ENCODE measurements at regions not wholly inside any gene's neighbourhood (a gene's known extent, or its start where the extent isn't known, plus 50 kb on each side); places are given as distances from the start of the nearest gene placed in this dataset.
"Not testable (repeated sequence)": the region's sequence is repeated elsewhere in the genome, so short reads cannot be mapped to it uniquely, and the experiment has no call there.

DNA sequence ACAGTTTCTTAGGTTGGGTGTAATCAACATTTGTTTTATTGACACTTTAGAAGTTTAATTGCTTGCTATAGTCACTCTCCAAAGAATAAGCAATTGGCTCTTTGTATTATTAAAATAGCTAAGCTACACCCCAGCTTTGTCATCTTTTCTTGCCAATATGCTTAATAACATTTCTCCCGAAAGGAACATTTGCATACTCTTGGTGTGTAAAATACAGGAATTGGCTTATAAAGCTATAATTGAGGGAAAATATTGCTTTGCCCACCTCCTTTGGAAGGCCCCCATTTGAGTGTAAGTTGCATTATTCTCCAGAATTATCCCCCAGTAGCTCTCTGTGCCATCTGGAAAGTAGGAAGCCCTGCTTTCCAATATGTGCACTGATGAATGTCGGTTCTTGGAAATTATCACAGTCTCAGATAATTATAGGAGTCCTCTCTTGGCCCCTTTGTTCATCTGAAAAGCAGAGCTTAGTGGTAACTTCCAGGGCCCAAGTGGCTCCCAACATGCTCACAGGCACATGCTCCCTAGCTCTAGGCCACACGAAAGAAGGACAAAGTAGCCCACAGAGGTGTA is 92.4 kb upstream of the B3GAT2 start:
- DNase-seq (ENCODE audit: extremely low spot score, insufficient read length, low read depth): no peak
- FAIRE-seq: no peak

DNA sequence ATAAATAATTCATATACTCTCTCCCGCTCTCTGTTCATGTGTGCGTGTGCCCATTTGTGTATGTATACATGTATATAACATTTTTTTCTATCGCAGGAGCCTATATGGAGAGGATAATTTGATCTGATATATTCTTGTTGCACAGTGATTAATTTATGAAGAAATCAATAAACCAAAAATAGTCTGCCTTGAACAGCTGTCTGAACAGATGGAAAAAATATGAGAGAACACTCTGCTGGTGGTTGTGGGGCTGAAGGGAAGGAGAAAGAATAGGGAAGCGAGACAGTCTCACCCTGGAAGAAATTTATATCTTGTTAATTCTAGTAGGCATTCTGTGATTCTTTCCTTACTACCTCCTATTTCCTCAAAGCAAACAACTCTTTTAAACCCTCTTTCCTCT is 96.6 kb upstream of the B3GAT2 start:
- DNase-seq (ENCODE audit: extremely low spot score, insufficient read length, low read depth) (no peak), FAIRE-seq (no peak)

DNA sequence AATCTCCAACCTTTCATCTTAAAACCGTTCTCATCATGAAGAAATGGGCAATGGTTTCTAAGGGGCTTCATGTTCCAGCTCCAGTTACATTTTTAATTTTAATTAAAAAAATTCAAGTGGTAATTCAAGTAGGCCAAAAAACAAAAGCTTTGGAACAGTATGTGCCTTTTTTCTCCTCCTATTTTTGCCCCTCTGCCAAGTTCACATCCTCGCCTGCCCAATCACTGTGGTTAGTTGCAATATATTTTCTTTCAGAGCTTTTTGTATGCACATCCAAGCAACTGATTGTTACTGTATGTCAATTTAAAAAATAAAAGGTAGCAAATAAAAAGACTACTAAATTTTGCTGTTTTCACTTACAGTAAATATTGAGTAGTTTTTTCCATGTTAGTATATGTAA is 99.8 kb upstream of the B3GAT2 start:
- DNase-seq (ENCODE audit: extremely low spot score, insufficient read length, low read depth) (no peak), FAIRE-seq (no peak)

DNA sequence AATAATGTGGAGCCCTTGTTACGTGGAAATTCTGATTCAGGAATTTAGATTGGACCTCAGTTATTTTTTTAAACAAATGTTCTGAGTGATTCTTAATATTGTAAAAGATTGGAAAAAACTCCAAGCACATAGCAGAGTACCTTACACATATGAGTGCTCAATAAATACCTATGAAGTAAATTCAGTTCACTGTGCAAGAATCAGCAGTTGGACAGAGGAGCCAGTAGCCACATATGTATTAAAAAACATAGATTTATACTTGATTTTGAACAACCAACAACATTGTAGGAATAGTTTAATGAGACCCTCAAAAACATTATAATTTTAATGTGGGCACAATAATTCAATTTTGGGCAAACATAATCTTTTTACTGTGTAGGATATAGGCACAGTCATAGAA is 109.3 kb upstream of the B3GAT2 start:
- FAIRE-seq: no peak
- no peak for DNase-seq (ENCODE audit: extremely low spot score, insufficient read length, low read depth)

DNA sequence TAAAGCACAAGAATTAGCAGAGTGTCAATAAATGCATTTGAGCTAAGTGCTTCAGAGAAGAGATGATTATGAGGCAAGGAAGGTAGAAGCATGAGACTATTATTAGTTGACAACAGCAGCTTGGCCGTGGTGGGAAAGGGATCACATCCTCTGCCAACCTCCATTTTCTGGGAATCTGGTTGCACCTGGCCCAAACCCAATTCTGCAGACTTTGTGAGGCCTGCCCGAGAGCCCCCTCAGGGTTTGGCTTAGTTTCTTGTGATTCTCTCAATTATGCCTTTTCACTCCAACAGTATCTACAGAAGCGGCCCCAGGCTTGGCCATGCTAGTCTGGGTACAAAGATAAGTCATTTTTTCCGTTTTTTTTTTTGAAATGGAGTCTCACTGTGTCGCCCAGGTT is 111.0 kb upstream of the B3GAT2 start:
- DNase-seq (ENCODE audit: extremely low spot score, insufficient read length, low read depth) (no peak), FAIRE-seq (no peak)

DNA sequence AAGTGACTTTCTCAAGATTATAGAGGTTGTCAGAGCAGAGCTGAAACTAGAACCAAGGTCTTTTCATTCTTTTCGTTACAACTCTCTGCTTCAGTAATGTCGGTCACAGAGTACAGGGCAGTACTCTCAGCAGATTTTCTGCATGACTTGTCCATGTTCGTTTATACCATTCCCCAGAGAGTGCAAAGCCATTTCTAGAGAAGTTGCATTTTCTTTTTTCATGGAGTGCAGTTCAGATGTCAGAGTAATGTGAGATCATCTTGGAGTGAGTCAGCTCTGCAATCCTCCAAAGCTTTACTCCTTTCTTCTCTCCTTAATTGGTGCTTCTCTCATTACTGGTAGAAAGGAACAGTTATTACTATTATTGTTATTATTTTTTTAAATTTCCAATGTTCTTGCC is 115.6 kb upstream of the B3GAT2 start:
- FAIRE-seq: no peak

DNA sequence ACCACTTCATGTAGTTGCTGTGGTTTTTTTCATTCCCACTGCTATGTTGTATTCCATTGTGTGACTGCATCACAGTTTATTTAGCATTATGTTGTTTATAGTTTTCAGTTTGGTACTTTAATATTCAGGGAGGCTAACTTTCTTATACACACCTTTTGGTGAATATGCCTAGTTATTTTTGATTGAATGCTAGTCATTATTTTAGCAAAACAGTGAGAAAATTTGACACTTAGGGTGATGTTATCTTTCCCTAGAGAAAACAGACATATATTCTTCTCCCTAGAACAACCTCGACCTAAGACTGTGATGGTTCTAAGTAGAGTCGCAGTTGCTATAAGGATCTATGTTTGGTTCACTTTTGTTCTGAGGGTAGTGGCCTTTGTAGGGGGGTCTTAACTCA is 120.8 kb upstream of the B3GAT2 start:
- DNase-seq (ENCODE audit: extremely low spot score, insufficient read length, low read depth) (no peak), FAIRE-seq (no peak)

More for the DNA sequence above, 115.6 kb upstream of the B3GAT2 start:
- DNase-seq (ENCODE audit: extremely low spot score, insufficient read length, low read depth): no peak

DNA sequence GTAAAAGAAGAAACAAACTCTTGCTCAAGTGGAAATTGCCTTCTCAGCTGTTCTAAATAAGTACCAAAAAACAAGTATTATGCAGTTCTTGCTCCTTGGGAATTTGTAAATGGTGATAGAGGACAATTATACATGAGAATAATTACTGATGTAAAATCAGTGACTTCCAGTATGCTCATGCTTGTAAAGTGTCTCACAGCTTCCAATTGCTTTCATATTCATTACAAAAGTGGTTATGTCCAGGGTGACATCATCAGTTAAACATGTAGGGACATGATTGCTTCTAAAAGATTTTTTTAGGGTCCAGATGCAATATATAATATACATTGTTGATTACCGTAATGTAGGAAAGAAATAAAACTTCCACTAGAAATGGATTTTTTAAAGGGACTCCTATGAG is 122.8 kb upstream of the B3GAT2 start:
- DNase-seq (ENCODE audit: extremely low spot score, insufficient read length, low read depth) (no peak), FAIRE-seq (no peak)

DNA sequence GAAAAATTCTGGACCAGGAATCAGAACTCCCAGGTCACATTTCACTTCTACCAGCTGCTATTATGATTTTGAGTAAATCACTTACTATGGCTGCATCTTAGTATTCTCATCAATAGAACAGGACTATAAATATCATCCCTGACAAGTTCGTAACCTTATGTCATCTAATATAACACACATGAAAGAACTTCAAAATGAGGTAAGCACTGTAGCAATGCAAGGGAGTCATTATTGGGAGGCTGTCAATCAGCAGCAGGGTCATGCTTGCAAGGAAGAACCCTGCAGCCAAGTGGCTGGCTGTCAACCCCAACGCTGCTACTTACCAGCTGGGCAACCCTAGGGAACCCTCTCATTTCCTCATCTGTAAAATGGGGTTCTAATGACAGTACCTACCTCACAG is 123.3 kb upstream of the B3GAT2 start:
- DNase-seq (ENCODE audit: extremely low spot score, insufficient read length, low read depth) (no peak), FAIRE-seq (no peak)

DNA sequence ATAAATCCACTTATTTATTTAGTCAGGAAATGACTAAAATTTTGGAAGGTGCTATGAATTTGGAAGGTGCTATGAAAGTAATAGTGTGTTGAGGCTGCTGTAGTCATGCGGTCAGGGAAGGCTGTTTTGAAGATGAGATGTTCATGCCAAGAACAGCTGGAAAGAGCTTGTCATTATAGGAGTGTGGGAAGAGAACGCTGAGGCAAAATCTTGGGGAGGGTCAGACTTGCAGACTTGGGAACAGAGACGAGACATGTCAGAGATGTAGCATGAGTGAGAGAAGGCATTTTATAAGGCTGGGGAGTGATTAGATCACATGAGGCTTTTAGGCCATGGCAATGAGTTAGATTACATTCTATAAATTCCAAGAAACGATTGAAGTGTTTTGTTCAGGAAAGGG is 124.0 kb upstream of the B3GAT2 start:
- no peak for DNase-seq (ENCODE audit: extremely low spot score, insufficient read length, low read depth)
- FAIRE-seq: no peak

DNA sequence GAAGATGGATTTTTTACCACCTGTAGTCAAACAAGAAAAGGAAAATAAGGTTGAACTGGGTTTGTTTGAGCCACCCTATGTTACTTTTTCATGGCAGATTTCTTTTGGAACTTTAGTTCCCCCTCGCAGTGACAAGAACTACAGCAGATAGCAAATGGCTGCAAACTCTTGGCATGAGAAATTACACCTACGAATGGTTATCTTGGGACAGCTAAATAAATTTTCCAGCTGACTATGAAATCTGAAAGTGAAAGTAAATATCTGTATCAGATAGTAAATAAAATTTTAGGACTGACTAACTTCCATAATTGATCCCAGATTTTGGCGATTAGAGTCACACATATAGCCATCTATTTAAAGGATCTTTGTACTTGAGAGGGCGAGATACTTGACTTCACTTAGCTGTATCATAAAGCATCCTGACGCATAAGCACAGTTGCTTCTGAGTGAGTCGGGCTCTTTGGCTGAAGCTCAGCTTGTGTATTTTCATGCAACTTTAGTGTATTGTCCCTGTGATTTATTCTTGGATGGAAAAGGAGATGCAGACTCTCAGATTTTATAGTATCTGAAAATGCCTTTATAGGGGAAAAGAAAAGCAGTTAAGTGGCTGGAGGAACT is 125.3 kb upstream of the B3GAT2 start:
- DNase-seq (ENCODE audit: extremely low spot score, insufficient read length, low read depth) (no peak), FAIRE-seq (no peak)

DNA sequence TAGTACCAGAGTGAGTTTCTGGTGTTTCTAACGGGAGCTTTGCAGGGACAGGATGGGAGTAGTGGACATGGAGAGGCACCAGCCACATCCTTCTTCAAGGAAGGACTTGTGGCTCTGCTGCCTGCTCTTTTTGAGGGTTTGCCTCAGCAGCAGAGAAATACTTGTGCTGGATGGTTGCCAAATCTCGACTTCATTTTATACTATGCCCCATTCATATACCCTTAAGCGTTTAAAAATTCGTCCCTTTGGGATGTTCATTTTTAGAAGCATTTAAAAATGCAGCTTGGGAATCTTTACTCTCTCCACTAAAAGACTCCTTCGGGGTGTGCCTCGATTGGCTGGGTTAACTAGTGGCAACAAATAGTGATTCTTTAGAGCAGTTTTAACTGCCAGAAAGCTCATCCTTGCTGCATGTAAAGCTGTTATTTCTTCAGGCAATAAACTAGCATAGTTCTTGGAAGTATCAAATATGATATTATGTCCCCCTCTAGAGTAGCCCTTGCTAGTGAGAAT is 126.5 kb upstream of the B3GAT2 start:
- FAIRE-seq (no peak), DNase-seq (ENCODE audit: extremely low spot score, insufficient read length, low read depth) (no peak)

DNA sequence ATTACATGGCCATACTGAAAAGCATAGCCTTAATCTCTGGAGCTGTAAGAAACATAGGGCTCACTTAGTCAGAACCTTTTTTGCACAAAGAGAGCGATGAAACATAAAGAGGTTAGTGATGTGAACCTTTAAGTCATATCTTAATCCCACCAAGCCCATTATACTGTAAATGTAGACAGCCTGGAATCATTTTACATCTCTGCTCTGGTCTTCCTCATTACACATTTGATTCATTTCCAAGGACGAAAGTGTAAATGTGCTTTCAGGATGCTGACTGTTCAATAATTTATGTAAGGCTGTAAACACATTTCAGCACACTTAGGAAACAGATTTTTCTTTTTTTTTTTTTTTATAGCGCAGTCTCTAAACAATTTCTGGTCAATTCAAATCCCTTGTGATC is 131.3 kb upstream of the B3GAT2 start:
- DNase-seq (ENCODE audit: extremely low spot score, insufficient read length, low read depth) (no peak), FAIRE-seq (no peak)

DNA sequence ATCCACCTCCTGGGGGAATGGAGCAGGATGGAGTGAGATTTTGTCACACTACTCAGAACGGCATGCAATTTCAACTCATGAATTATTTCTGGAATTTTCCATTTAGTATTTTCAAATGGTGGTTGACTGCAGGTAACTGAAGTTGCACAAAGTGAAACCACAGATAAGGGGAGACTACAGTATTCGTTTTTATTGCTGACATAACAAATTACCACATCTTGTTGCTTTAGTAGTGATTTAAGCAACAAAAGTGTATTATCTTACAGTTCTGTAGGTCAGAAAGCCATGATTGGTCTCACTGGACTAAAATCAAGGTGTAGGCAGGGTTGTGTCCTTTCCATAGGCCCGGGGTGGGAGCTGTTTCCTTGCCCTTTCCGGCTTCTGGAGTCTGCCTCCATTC is 133.4 kb upstream of the B3GAT2 start:
- DNase-seq (ENCODE audit: extremely low spot score, insufficient read length, low read depth) (no peak), FAIRE-seq (no peak)

DNA sequence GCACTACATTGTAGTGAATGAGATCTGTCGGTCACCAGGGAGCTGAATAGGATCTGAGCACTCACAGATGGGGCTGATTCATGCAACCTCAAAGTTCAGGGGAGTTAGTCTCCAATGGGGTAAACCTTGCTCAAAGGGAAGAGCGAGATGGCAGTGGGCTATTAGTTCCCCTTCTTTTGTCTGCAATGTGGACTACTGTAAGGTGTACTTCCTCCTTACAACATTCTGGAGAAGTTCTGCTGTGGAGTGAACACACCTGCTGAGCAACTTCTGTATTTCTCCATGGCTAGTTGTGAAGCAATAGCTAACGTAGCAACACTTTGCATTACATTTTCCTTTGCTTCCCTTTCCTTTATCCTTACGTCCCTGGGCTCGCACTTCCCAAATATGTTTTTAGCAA is 134.3 kb upstream of the B3GAT2 start:
- DNase-seq (ENCODE audit: extremely low spot score, insufficient read length, low read depth) (no peak), FAIRE-seq (no peak)

DNA sequence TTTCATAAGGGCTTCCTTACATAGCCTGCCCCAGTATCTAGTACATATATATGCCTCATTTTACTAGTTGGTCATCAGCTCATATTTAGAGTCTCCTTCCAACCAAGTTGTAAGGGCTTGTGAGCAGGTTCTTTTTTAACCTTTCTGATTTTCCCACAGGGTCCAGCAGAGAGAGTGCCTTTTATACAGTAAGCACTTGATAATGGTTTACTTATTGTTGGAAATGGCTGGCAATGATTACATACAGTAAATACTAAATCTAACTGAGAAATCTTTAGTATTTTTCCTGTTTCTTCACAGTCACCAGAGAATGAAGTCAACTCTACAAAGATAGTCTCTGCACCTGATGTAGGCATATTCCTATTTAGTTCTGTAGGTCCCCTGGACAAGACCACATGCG is 135.1 kb upstream of the B3GAT2 start:
- DNase-seq (ENCODE audit: extremely low spot score, insufficient read length, low read depth): no peak
- no peak for FAIRE-seq

DNA sequence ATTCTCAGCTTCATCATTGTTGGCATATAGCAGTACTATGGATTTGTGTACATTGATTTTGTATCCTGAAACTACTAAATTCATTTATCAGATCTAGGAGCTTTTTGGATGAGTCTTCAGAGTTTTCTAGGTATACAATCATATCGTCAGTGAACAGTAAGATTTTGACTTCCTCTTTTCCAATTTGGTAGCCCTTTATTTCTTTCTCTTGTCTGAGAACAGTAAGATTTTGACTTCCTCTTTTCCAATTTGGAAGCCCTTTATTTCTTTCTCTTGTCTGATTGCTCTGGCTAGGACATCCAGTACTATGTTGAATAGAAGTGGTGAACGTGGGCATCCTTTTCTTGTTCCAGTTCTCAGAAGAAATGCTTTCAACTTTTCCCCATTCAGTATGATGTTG is 140.4 kb upstream of the B3GAT2 start:
- not testable (repeated sequence) for FAIRE-seq; DNase-seq (ENCODE audit: extremely low spot score, insufficient read length, low read depth)

DNA sequence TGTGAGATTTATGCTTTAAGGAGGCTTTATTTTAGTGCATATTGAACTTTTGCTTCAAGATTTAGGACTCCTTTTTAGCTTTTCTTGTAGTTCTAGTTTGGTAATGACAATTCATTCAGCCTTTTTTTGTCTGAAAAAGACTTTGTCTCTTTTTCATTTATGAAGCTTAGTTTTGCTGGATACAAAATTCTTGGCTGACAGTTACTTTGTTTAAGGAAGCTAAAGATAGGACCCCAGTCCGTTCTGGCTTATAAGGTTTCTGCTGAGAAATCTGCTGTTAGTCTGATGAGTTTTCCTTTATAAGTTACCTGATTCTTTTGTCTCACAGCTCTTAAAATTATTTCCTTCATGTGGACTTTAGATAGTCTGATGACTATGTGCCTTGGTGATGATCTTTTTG is 142.8 kb upstream of the B3GAT2 start:
- no peak for FAIRE-seq
- DNase-seq (ENCODE audit: extremely low spot score, insufficient read length, low read depth): no peak

DNA sequence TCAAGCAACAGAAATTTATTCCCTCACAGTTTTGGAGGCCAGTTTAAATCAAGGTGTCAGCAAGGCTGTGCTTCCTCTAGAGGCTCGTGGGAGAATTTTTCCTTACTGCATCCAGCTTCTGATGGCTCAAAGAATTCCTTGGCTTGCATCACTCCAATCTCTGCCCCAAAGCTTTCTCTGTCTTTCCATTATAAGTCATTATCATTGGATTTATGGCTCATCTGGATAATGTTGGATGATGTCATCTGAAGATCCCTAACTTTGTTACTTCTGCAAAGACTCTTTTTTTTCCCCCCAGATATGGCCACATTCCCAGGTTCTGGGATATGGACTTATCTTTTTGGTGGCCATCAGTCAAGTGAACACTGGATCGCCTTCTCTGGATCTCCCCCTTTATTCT is 146.3 kb upstream of the B3GAT2 start:
- FAIRE-seq (no peak), DNase-seq (ENCODE audit: extremely low spot score, insufficient read length, low read depth) (no peak)

DNA sequence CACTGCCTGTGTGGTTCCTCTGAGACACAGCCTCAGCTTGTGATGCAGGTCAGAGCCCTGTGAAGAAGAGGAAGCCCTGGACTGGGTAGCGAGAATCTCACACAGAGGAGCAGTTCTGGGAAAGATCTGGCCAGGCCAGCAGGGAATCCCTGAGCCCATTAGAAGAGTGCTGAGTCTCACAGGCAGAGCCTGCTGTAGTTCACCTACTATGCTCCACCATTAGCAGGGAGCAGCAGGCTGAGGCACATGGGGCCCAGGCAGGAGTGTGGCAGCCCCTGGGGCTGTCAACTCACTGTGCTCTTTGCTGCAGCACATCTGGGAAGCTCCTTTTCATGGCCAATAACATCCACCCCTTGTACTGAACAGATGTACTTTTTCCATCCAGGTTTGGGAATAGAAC is 146.8 kb upstream of the B3GAT2 start:
- FAIRE-seq: no peak
- no peak for DNase-seq (ENCODE audit: extremely low spot score, insufficient read length, low read depth)

DNA sequence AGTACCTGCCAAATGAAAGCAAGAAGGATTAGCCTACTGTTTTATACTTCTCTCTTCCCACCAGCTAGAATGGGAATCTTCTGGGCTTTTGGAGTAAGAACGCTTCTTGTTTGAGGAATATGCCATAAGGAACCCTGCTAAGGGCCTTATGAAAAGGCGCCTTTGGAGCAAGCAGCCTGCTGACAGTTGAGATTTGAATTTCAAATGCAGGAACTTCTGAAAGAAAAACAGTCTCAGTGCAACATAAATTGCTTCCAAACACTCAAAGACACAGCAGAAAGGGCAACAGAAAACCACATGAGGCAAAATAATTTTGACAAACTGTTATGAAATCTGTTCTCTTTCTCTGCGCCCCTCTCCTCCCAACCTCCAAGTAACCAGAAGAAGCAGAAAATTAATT is 149.4 kb upstream of the B3GAT2 start:
- no peak for FAIRE-seq
- no peak for DNase-seq (ENCODE audit: extremely low spot score, insufficient read length, low read depth)

DNA sequence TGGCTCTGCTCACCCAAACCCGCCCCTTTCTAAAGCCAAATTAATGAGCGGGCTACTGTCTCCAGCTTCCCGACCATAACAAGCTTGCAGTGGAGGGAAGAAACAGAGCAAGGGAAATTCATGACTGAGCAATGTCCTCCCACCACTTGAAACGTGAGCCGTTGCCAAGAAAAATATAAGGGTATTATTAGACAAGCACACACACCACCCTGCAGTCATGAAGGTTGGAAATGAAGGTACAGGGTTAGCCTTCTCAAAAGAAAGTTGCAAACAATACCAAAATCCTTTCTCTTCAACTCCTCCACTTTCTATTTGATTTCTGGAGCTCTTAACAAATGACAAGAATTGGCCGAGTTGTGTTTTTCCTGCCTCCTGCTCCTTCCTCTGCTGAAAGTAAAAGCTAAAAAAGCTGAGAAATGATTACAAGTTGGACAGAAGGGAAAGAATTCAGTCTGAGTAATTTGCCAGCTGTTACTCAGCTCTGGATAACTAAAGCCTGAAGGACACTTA is 151.1 kb upstream of the B3GAT2 start:
- DNase-seq (ENCODE audit: extremely low spot score, insufficient read length, low read depth) (no peak), FAIRE-seq (no peak)

Data from GM18507 (cell line).